G401.6 (cell line): ENCODE measurements at regions not wholly inside any gene's neighbourhood (a gene's known extent, or its start where the extent isn't known, plus 50 kb on each side); places are given as distances from the start of the nearest gene placed in this dataset.
"Not testable (repeated sequence)": the region's sequence is repeated elsewhere in the genome, so short reads cannot be mapped to it uniquely, and the experiment has no call there.

ENCODE experiments used
- FAIRE-seq: peaks from 2 replicates; lab custom pipeline; 2012; peaks lifted over from hg19 to GRCh38; lab: Jason Lieb, UNC

GRCh38 chr3:176328198-176328597 is 869.1 kb downstream of the TBL1XR1 start:
- no peak for FAIRE-seq

GRCh38 chr3:176326894-176327490 is 870.3 kb downstream of the TBL1XR1 start:
- FAIRE-seq: not testable (repeated sequence)

- FAIRE-seq: not testable (repeated sequence)
Observed at GRCh38 chr3:176321532-176321931, 875.8 kb downstream of the TBL1XR1 start.

GRCh38 chr3:176321099-176321498 is 876.2 kb downstream of the TBL1XR1 start:
- FAIRE-seq: no peak

- no peak for FAIRE-seq
Observed at GRCh38 chr3:176313426-176313825, 883.9 kb downstream of the TBL1XR1 start.

GRCh38 chr3:176310641-176311040 is 886.6 kb downstream of the TBL1XR1 start:
- FAIRE-seq: no peak

GRCh38 chr3:176302271-176302670 is 895.0 kb downstream of the TBL1XR1 start:
- FAIRE-seq: no peak

- FAIRE-seq: no peak
Observed at GRCh38 chr3:176296066-176296597, 901.1 kb downstream of the TBL1XR1 start.

GRCh38 chr3:176293276-176293675 is 904.0 kb downstream of the TBL1XR1 start:
- FAIRE-seq: no peak

GRCh38 chr3:176286476-176287085 is 910.7 kb downstream of the TBL1XR1 start:
- FAIRE-seq: no peak

- FAIRE-seq: no peak
Observed at GRCh38 chr3:176275538-176275937, 921.7 kb downstream of the TBL1XR1 start.

- FAIRE-seq: no peak
Observed at GRCh38 chr3:176275113-176275512, 922.2 kb downstream of the TBL1XR1 start.

GRCh38 chr3:176274161-176274560 is 923.1 kb downstream of the TBL1XR1 start:
- FAIRE-seq: no peak

- FAIRE-seq: no peak
Observed at GRCh38 chr3:176262071-176262470, 935.2 kb downstream of the TBL1XR1 start.

- no peak for FAIRE-seq
Observed at GRCh38 chr3:176247191-176247590, 950.1 kb downstream of the TBL1XR1 start.

GRCh38 chr3:176219970-176220369 is 977.3 kb downstream of the TBL1XR1 start:
- FAIRE-seq: no peak

GRCh38 chr3:176214758-176215157 is 982.5 kb downstream of the TBL1XR1 start:
- FAIRE-seq: no peak

GRCh38 chr3:176213314-176213713 is 984.0 kb downstream of the TBL1XR1 start:
- not testable (repeated sequence) for FAIRE-seq

- FAIRE-seq: no peak
Observed at GRCh38 chr3:176208915-176209314, 988.4 kb downstream of the TBL1XR1 start.

GRCh38 chr3:176208283-176208682 is 989.0 kb downstream of the TBL1XR1 start:
- no peak for FAIRE-seq

GRCh38 chr3:176206809-176207208 is 990.5 kb downstream of the TBL1XR1 start:
- no peak for FAIRE-seq

- no peak for FAIRE-seq
Observed at GRCh38 chr3:176202652-176203051, 994.6 kb downstream of the TBL1XR1 start.

GRCh38 chr3:176193032-176193730 is 1004.1 kb downstream of the TBL1XR1 start:
- FAIRE-seq: no peak
